H9 (cell line): ENCODE measurements at regions not wholly inside any gene's neighbourhood (a gene's known extent, or its start where the extent isn't known, plus 50 kb on each side); places are given as distances from the start of the nearest gene placed in this dataset.

Source experiments
- DNase-seq: peaks from one replicate; pipeline ENCODE4 v3.0.0-alpha.2; 2017
- H2AFZ ChIP-seq: one replicate; pipeline ENCODE4 v1.6.1; 2013; ENCODE audit warnings: mild to moderate bottlenecking, low read length, control low read depth, moderate library complexity
- H2AK5ac ChIP-seq: 2 replicates; pipeline ENCODE4 v1.6.1; 2013; ENCODE audit warnings: low read length, control low read depth, mixed read lengths; ENCODE audit not compliant: insufficient read length
- H2BK120ac ChIP-seq: one replicate; pipeline ENCODE4 v1.6.1; 2013; ENCODE audit warnings: low read depth, mild to moderate bottlenecking, low read length, control low read depth, inconsistent platforms; ENCODE audit not compliant: poor library complexity, severe bottlenecking
- H2BK12ac ChIP-seq: 2 replicates; pipeline ENCODE4 v1.6.1; 2013; ENCODE audit warnings: low read length, control low read depth, mixed read lengths, low read depth; ENCODE audit not compliant: insufficient read length
- H2BK15ac ChIP-seq: 2 replicates; pipeline ENCODE4 v1.6.1; 2013; ENCODE audit warnings: low read depth, low read length, control low read depth
- H2BK20ac ChIP-seq: one replicate; pipeline ENCODE4 v1.6.1; 2013; ENCODE audit warnings: low read depth, mild to moderate bottlenecking, low read length, control low read depth, inconsistent platforms; ENCODE audit not compliant: poor library complexity, severe bottlenecking
- H2BK5ac ChIP-seq: 2 replicates; pipeline ENCODE4 v1.6.1; 2013; ENCODE audit warnings: low read length, control low read depth, mixed read lengths; ENCODE audit not compliant: insufficient read length
- H3K14ac ChIP-seq: 2 replicates; pipeline ENCODE4 v1.6.1; 2013; ENCODE audit warnings: low read length, control low read depth; ENCODE audit not compliant: insufficient read depth
- H3K18ac ChIP-seq: 2 replicates; pipeline ENCODE4 v1.6.1; 2013; ENCODE audit warnings: low read depth, mild to moderate bottlenecking, mixed read lengths, low read length, control low read depth; ENCODE audit not compliant: insufficient read length
- H3K23ac ChIP-seq: 2 replicates; pipeline ENCODE4 v1.6.1; 2013; ENCODE audit warnings: low read length, control low read depth, mixed read lengths, low read depth; ENCODE audit not compliant: insufficient read length
- H3K23me2 ChIP-seq: 2 replicates; pipeline ENCODE4 v1.6.1; 2013; ENCODE audit warnings: low read depth, mild to moderate bottlenecking, mixed read lengths, low read length, control low read depth; ENCODE audit not compliant: insufficient read length, poor library complexity, severe bottlenecking
- H3K27ac ChIP-seq: 2 replicates; pipeline ENCODE4 v1.5.1; 2013; ENCODE audit warnings: low read length, control low read depth, mixed read lengths, low read depth; ENCODE audit not compliant: insufficient read length
- H3K27me3 ChIP-seq: 2 replicates; pipeline ENCODE4 v1.6.1; 2013; ENCODE audit warnings: low read length, control low read depth, inconsistent platforms; ENCODE audit not compliant: insufficient read depth
- H3K4ac ChIP-seq: 2 replicates; pipeline ENCODE4 v1.6.1; 2013; ENCODE audit warnings: low read depth, mild to moderate bottlenecking, control low read depth, inconsistent platforms, low read length, moderate library complexity
- H3K4me1 ChIP-seq: 2 replicates; pipeline ENCODE4 v1.6.1; 2013; ENCODE audit warnings: low read length, control low read depth, inconsistent platforms; ENCODE audit not compliant: insufficient read depth
- H3K4me2 ChIP-seq: 2 replicates; pipeline ENCODE4 v1.6.1; 2013; ENCODE audit warnings: low read length, control low read depth, mixed read lengths; ENCODE audit not compliant: insufficient read length, insufficient read depth
- H3K56ac ChIP-seq: 2 replicates; pipeline ENCODE4 v1.6.1; 2013; ENCODE audit warnings: low read depth, mild to moderate bottlenecking, mixed read lengths, low read length, control low read depth; ENCODE audit not compliant: insufficient read length
- H3K79me1 ChIP-seq: 2 replicates; pipeline ENCODE4 v1.6.1; 2013; ENCODE audit warnings: low read depth, mild to moderate bottlenecking, moderate library complexity, low read length, control low read depth, inconsistent platforms; ENCODE audit not compliant: insufficient read depth, poor library complexity, severe bottlenecking
- H3K79me2 ChIP-seq: 2 replicates; pipeline ENCODE4 v1.6.1; 2013; ENCODE audit warnings: low read length, control low read depth, inconsistent platforms; ENCODE audit not compliant: insufficient read depth
- H3K9ac ChIP-seq: 2 replicates; pipeline ENCODE4 v1.6.1; 2013; ENCODE audit warnings: low read length, control low read depth, mixed read lengths; ENCODE audit not compliant: insufficient read length; ENCODE audit errors: extremely low read depth
- H3K9me3 ChIP-seq: one replicate; pipeline ENCODE4 v1.6.1; 2013; ENCODE audit warnings: low read depth, low read length, inconsistent platforms; ENCODE audit not compliant: control insufficient read depth
- H3T11ph ChIP-seq: one replicate; pipeline ENCODE4 v1.6.1; 2013; ENCODE audit warnings: mild to moderate bottlenecking, low read length, control low read depth, inconsistent platforms
- H4K20me1 ChIP-seq: one replicate; pipeline ENCODE4 v1.6.1; 2013; ENCODE audit not compliant: control insufficient read depth, insufficient read length, insufficient read depth
- H4K5ac ChIP-seq: 2 replicates; pipeline ENCODE4 v1.6.1; 2013; ENCODE audit warnings: low read depth, mild to moderate bottlenecking, mixed read lengths, low read length, control low read depth; ENCODE audit not compliant: insufficient read length
- H4K8ac ChIP-seq: replicated peaks from 2 replicates; pipeline ENCODE4 v1.6.1; 2013; ENCODE audit warnings: low read length, control low read depth, mixed read lengths, low read depth; ENCODE audit not compliant: insufficient read length
- H4K91ac ChIP-seq: 2 replicates; pipeline ENCODE4 v1.6.1; 2013; ENCODE audit warnings: low read depth, mild to moderate bottlenecking, moderate library complexity, mixed read lengths, low read length, control low read depth; ENCODE audit not compliant: insufficient read length
- H3K27ac Mint-ChIP-seq, 3 experiments: 2 replicates in 2 of 3; 3 replicates in 1 of 3; pipeline ENCODE4 v1.8.0; 2020 to 2021; ENCODE audit warnings: mixed read lengths in 3 of 3, mild to moderate bottlenecking in 1 of 3, moderate library complexity in 1 of 3
- H3K27me3 Mint-ChIP-seq: 2 replicates; pipeline ENCODE4 v1.8.0; 2021; ENCODE audit warnings: low read depth, mild to moderate bottlenecking, moderate library complexity, mixed read lengths
- H3K36me3 Mint-ChIP-seq, 3 experiments: 2 replicates in 2 of 3; 3 replicates in 1 of 3; pipeline ENCODE4 v1.8.0; 2020 to 2021; ENCODE audit warnings: low read depth in 3 of 3, mixed read lengths in 3 of 3; ENCODE audit not compliant: insufficient read depth in 1 of 3
- H3K4me1 Mint-ChIP-seq, 2 experiments: 2 replicates each; pipeline ENCODE4 v1.8.0; 2020; ENCODE audit warnings: mixed read lengths in 2 of 2
- H3K4me3 Mint-ChIP-seq, 2 experiments: 2 replicates in 1 of 2; 3 replicates in 1 of 2; pipeline ENCODE4 v1.8.0; 2020 to 2021; ENCODE audit warnings: mild to moderate bottlenecking in 2 of 2, mixed read lengths in 2 of 2, moderate library complexity in 1 of 2
- H3K9me3 Mint-ChIP-seq, 2 experiments: 2 replicates in 1 of 2; 3 replicates in 1 of 2; pipeline ENCODE4 v1.8.0; 2020; ENCODE audit warnings: mild to moderate bottlenecking in 2 of 2, mixed read lengths in 2 of 2, moderate library complexity in 1 of 2
- WGBS: extraction: QIAGEN DNeasy Blood & Tissue Kit; methylation state at CpG from one replicate; pipeline ENCODE4 v1.1.7; 2013; ENCODE audit warnings: missing lambda C conversion rate, low lambda C conversion rate, mixed read lengths; ENCODE audit not compliant: insufficient read length; ENCODE audit errors: extremely low coverage; 5-methylcytosine and 5-hydroxymethylcytosine counted together
- TF ChIP-seq, protein P1 (sequence below): fragments of 200-600 bp; sonication (generic); conservative IDR thresholded peaks from 3 replicates; pipeline ENCODE4 v1.8.0; 2021; ENCODE audit warnings: antibody characterized with exemption, mild to moderate bottlenecking

DNA sequence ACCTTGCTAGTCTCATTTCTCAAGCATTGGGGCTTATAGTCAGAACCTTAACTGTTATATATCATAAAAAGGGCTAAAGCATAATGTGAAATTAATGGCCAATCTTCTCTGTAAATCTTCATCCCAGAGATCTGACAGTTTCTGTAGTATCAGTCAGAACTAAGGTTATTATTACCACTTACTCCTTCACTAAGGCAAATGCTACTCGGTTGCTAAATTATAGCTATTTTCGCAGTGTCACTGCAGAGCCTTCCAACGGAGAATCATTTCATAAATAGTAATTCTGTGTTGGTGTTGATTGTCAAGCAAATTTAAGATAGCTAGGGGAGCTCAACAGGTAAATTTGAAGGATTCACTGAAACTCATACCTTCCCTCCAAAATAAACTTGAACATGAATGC, 258.0 kb downstream of the METTL4 start:
- Histone ChIP-seq H4K20me1 (no peaks in the 10 kb centered on the region), H2AK5ac (no peak overlapping the region), H3K9me3 (no peaks in the 10 kb centered on the region), H3K79me1 (no peaks in the 10 kb centered on the region), H2BK5ac (no peak overlapping the region), H4K8ac (no peak overlapping the region), H3K23me2 (no peaks in the 10 kb centered on the region), H2BK20ac (no peak overlapping the region), H3K27me3 (no peaks in the 10 kb centered on the region), H2BK120ac (no peak overlapping the region), H3K14ac (no peak overlapping the region), H2BK12ac (no peak overlapping the region), H2BK15ac (no peak overlapping the region), H3K23ac (no peak overlapping the region), H3K4me1 (no peaks in the 10 kb centered on the region), H3K4ac (no peak overlapping the region), H4K91ac (no peak overlapping the region), H3K9ac (no peak overlapping the region), H3K18ac (no peak overlapping the region), H4K5ac (no peak overlapping the region), H3K4me2 (no peak overlapping the region), H2AFZ (no peak overlapping the region), H3K27ac (no peak overlapping the region), H3K79me2 (no peaks in the 10 kb centered on the region), H3K56ac (no peak overlapping the region), H3T11ph (no peak overlapping the region)
- TF ChIP-seq, protein P1, sequence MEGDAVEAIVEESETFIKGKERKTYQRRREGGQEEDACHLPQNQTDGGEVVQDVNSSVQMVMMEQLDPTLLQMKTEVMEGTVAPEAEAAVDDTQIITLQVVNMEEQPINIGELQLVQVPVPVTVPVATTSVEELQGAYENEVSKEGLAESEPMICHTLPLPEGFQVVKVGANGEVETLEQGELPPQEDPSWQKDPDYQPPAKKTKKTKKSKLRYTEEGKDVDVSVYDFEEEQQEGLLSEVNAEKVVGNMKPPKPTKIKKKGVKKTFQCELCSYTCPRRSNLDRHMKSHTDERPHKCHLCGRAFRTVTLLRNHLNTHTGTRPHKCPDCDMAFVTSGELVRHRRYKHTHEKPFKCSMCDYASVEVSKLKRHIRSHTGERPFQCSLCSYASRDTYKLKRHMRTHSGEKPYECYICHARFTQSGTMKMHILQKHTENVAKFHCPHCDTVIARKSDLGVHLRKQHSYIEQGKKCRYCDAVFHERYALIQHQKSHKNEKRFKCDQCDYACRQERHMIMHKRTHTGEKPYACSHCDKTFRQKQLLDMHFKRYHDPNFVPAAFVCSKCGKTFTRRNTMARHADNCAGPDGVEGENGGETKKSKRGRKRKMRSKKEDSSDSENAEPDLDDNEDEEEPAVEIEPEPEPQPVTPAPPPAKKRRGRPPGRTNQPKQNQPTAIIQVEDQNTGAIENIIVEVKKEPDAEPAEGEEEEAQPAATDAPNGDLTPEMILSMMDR, result no peak
- Mint-ChIP-seq H3K9me3 (no peaks in the 10 kb centered on the region; a peak in 2 of 5 replicates), H3K4me1 (peaks cover 4 to 5% of the 10 kb centered on the region in 2 experiments; a peak in 2 of 4 replicates), H3K4me3 (no peak overlapping the region), H3K36me3 (no peaks in the 10 kb centered on the region; a peak in 1 of 7 replicates), H3K27me3 (no peaks in the 10 kb centered on the region; the same call in 1 of the 2 replicates), H3K27ac (no peak overlapping the region)
- no CpG with 5 or more reads among the region's 3 CpGs for WGBS
- DNase-seq, result no peak
